WTC11 (cell line): ENCODE measurements at regions not wholly inside any gene's neighbourhood (a gene's known extent, or its start where the extent isn't known, plus 50 kb on each side); places are given as distances from the start of the nearest gene placed in this dataset.

Experiments used
- ATAC-seq: fragments of 200-7000 bp; cut with Tn5 transposase; 2 replicates; pipeline ENCODE4 v1.10.0; 2021; ENCODE audit warnings: mild to moderate bottlenecking, moderate library complexity
- CTCF ChIA-PET: fragments of 300-600 bp; sonication (Branson Sonifier 250); formaldehyde crosslinking; loops from one replicate; lab custom pipeline; 2021; ENCODE audit warnings: antibody characterized with exemption; lab: Charles Lee
- POLR2A ChIA-PET: fragments of 350-600 bp; sonication (Branson Sonifier 250); formaldehyde crosslinking; loops from one replicate; lab custom pipeline; 2021; ENCODE audit warnings: antibody characterized with exemption; lab: Charles Lee
- DNase-seq: peaks from one replicate; pipeline ENCODE4 v3.0.0; 2021; ENCODE audit warnings: low spot score
- H3K27ac Mint-ChIP-seq: 2 replicates; pipeline ENCODE4 v1.8.0; 2021; ENCODE audit warnings: mixed read lengths
- H3K27me3 Mint-ChIP-seq: 2 replicates; pipeline ENCODE4 v1.8.0; 2021; ENCODE audit warnings: low read depth, mild to moderate bottlenecking, moderate library complexity, mixed read lengths
- H3K36me3 Mint-ChIP-seq: 2 replicates; pipeline ENCODE4 v1.8.0; 2021; ENCODE audit warnings: mixed read lengths
- H3K4me1 Mint-ChIP-seq: 2 replicates; pipeline ENCODE4 v1.8.0; 2022; ENCODE audit warnings: mixed read lengths
- H3K4me3 Mint-ChIP-seq: 2 replicates; pipeline ENCODE4 v1.8.0; 2021; ENCODE audit warnings: mild to moderate bottlenecking, moderate library complexity, mixed read lengths
- H3K9me3 Mint-ChIP-seq: 2 replicates; pipeline ENCODE4 v1.8.0; 2021; ENCODE audit warnings: mixed read lengths
- EMX1 ChIP-seq: fragments of 250-450 bp; sonication (Bioruptor Pico); IDR thresholded peaks from 2 replicates; pipeline ENCODE4 v1.8.0; 2021; ENCODE audit warnings: mild to moderate bottlenecking
- ESRRA ChIP-seq: sonication (generic); formaldehyde crosslinking; IDR thresholded peaks from 2 replicates; pipeline ENCODE4 v1.8.1; 2022; ENCODE audit warnings: mild to moderate bottlenecking, missing genetic modification reagents, borderline replicate concordance
- ETV6 ChIP-seq: sonication (generic); formaldehyde crosslinking; IDR thresholded peaks from 2 replicates; pipeline ENCODE4 v1.8.1; 2022; ENCODE audit warnings: mild to moderate bottlenecking, missing genetic modification reagents
- FOXK1 ChIP-seq: sonication (generic); formaldehyde crosslinking; IDR thresholded peaks from 2 replicates; pipeline ENCODE4 v1.8.0; 2022; ENCODE audit warnings: mild to moderate bottlenecking, moderate library complexity, missing genetic modification reagents
- KAT7 ChIP-seq: sonication (generic); formaldehyde crosslinking; IDR thresholded peaks from 2 replicates; pipeline ENCODE4 v1.8.1; 2023; ENCODE audit warnings: missing genetic modification reagents, mild to moderate bottlenecking, borderline replicate concordance
- NR1H2 ChIP-seq: sonication (generic); formaldehyde crosslinking; IDR thresholded peaks from 2 replicates; pipeline ENCODE4 v1.9.0; 2021; ENCODE audit warnings: mild to moderate bottlenecking, moderate library complexity, missing genetic modification reagents
- SMAD4 ChIP-seq: sonication (generic); formaldehyde crosslinking; IDR thresholded peaks from 2 replicates; pipeline ENCODE4 v1.8.0; 2022; ENCODE audit warnings: mild to moderate bottlenecking, missing genetic modification reagents
- SOX15 ChIP-seq: fragments of 250-450 bp; sonication (Bioruptor Pico); IDR thresholded peaks from 2 replicates; pipeline ENCODE4 v1.9.0; 2021; ENCODE audit warnings: mild to moderate bottlenecking
- TEAD4 ChIP-seq: sonication (generic); formaldehyde crosslinking; IDR thresholded peaks from 2 replicates; pipeline ENCODE4 v1.8.0; 2022; ENCODE audit warnings: mild to moderate bottlenecking, missing genetic modification reagents
- TF ChIP-seq, protein P1 (sequence below): fragments of 250-450 bp; sonication (Bioruptor Pico); IDR thresholded peaks from 2 replicates; pipeline ENCODE4 v1.9.0; 2021; ENCODE audit warnings: mild to moderate bottlenecking
- TF ChIP-seq, protein P2 (sequence below): fragments of 250-450 bp; sonication (Bioruptor Pico); IDR thresholded peaks from 2 replicates; pipeline ENCODE4 v1.8.0; 2021; ENCODE audit warnings: mild to moderate bottlenecking
- TF ChIP-seq, protein P3 (sequence below): fragments of 200-600 bp; IDR thresholded peaks from 2 replicates; pipeline ENCODE4 v1.8.0; 2022; ENCODE audit warnings: antibody characterized with exemption
- TF ChIP-seq, protein P4 (sequence below): sonication (generic); formaldehyde crosslinking; IDR thresholded peaks from 2 replicates; pipeline ENCODE4 v1.8.1; 2023; ENCODE audit warnings: mild to moderate bottlenecking, missing genetic modification reagents
- TF ChIP-seq, protein P5 (sequence below): sonication (generic); formaldehyde crosslinking; IDR thresholded peaks from 2 replicates; pipeline ENCODE4 v1.8.0; 2022; ENCODE audit warnings: mild to moderate bottlenecking, missing genetic modification reagents
- TF ChIP-seq, protein P6 (sequence below): sonication (generic); formaldehyde crosslinking; IDR thresholded peaks from 2 replicates; pipeline ENCODE4 v1.8.0; 2023; ENCODE audit warnings: missing genetic modification reagents
- TF ChIP-seq, protein P7 (sequence below): sonication (generic); formaldehyde crosslinking; IDR thresholded peaks from 2 replicates; pipeline ENCODE4 v1.8.0; 2023; ENCODE audit warnings: missing genetic modification reagents, mild to moderate bottlenecking, borderline replicate concordance

DNA sequence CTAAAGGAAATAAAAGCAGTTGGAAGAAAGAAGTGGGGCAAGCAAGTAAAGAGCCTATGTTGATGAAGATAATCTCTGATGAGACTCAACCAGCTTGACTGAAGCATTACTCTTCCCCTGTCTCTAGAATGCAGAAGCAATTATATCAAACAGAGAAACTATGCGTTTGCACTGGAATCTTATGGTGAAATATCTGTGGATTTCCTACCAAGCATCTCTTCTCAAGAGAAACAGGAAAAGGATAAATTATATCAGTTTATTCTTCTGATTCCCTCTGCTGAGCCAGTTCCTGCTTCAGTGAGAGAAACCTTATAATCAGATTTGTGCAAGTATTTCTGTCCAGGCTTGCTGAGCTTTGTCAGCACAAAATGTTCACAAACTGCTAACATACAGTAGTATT is 316.7 kb upstream of the SLC7A11 start (continued):
- TF ChIP-seq, protein P1, sequence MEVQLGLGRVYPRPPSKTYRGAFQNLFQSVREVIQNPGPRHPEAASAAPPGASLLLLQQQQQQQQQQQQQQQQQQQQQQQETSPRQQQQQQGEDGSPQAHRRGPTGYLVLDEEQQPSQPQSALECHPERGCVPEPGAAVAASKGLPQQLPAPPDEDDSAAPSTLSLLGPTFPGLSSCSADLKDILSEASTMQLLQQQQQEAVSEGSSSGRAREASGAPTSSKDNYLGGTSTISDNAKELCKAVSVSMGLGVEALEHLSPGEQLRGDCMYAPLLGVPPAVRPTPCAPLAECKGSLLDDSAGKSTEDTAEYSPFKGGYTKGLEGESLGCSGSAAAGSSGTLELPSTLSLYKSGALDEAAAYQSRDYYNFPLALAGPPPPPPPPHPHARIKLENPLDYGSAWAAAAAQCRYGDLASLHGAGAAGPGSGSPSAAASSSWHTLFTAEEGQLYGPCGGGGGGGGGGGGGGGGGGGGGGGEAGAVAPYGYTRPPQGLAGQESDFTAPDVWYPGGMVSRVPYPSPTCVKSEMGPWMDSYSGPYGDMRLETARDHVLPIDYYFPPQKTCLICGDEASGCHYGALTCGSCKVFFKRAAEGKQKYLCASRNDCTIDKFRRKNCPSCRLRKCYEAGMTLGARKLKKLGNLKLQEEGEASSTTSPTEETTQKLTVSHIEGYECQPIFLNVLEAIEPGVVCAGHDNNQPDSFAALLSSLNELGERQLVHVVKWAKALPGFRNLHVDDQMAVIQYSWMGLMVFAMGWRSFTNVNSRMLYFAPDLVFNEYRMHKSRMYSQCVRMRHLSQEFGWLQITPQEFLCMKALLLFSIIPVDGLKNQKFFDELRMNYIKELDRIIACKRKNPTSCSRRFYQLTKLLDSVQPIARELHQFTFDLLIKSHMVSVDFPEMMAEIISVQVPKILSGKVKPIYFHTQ (CRISPR knock-in tag) = no peak
- TF ChIP-seq TEAD4 (CRISPR knock-in tag) (no peak), ESRRA (CRISPR knock-in tag) (no peak)
- TF ChIP-seq, protein P2, sequence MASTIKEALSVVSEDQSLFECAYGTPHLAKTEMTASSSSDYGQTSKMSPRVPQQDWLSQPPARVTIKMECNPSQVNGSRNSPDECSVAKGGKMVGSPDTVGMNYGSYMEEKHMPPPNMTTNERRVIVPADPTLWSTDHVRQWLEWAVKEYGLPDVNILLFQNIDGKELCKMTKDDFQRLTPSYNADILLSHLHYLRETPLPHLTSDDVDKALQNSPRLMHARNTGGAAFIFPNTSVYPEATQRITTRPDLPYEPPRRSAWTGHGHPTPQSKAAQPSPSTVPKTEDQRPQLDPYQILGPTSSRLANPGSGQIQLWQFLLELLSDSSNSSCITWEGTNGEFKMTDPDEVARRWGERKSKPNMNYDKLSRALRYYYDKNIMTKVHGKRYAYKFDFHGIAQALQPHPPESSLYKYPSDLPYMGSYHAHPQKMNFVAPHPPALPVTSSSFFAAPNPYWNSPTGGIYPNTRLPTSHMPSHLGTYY (CRISPR knock-in tag) = no peak

DNA sequence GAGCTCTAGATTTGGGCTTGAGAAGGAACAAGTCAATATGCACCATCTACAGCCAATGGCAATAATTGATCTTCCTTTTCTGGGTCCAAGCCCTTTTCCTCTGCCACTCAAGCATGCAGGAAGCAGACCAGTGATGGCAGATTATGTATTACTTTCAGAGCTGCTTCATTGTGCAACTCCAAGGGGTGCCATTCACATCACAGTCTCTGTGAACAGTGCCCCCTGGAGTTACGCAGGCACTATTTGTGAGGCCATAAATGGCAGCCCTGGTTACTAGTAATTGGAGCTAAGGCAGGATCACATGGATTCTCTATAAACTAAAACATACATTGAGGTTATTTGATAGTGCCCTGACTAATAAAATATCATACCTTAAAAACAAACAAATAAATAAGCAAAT is 313.4 kb upstream of the SLC7A11 start:
- peak; percentile 32 for DNase-seq
- ChIA-PET POLR2A (no interaction called here), CTCF (interaction anchor here (0.6 to 1.8 kb wide), 23 partner anchors 9 to 821 kb away, joined by 3 to 13 read pairs (median 4); no protein-coding TSS in a partner anchor)
- peaks cover 8% of the 10 kb centered on the region for H3K9me3 Mint-ChIP-seq
- no peaks in the 10 kb centered on the region for H3K27me3 Mint-ChIP-seq
- ATAC-seq = peak; percentile 81
- peaks cover 3% of the 10 kb centered on the region; the same call in 1 of the 2 replicates for H3K36me3 Mint-ChIP-seq
- peaks cover 11% of the 10 kb centered on the region for H3K4me1 Mint-ChIP-seq
- no peak for TF ChIP-seq KAT7 (CRISPR knock-in tag)
- TF ChIP-seq, protein P3, sequence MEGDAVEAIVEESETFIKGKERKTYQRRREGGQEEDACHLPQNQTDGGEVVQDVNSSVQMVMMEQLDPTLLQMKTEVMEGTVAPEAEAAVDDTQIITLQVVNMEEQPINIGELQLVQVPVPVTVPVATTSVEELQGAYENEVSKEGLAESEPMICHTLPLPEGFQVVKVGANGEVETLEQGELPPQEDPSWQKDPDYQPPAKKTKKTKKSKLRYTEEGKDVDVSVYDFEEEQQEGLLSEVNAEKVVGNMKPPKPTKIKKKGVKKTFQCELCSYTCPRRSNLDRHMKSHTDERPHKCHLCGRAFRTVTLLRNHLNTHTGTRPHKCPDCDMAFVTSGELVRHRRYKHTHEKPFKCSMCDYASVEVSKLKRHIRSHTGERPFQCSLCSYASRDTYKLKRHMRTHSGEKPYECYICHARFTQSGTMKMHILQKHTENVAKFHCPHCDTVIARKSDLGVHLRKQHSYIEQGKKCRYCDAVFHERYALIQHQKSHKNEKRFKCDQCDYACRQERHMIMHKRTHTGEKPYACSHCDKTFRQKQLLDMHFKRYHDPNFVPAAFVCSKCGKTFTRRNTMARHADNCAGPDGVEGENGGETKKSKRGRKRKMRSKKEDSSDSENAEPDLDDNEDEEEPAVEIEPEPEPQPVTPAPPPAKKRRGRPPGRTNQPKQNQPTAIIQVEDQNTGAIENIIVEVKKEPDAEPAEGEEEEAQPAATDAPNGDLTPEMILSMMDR = peak; percentile 33; the same call in 1 of the 2 replicates
- no peak overlapping the region for H3K4me3 Mint-ChIP-seq
- no peak overlapping the region for H3K27ac Mint-ChIP-seq

DNA sequence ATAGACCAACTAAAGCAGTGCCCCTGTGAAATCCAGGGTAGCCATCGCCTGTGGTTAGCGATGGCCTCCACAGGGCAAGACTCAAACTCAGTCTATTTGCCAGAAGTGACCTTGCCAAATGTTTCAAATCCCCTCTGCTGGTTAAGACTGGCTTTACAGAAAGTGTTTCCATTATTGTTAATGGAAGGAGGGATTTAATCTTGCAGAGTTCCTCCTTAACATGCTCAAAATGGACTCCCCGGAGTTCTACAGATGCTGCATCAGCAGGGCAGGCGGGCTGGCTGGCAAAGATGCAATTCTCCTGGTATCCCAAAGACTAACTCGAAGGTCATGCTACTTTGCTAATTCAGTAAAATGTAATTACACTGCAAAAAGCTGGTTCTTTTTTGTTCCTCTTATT is 313.0 kb upstream of the SLC7A11 start:
- H3K4me3 Mint-ChIP-seq = no peak overlapping the region
- peaks cover 3% of the 10 kb centered on the region; the same call in 1 of the 2 replicates for H3K36me3 Mint-ChIP-seq
- ATAC-seq (peak; percentile 81), DNase-seq (no peak)
- no peaks in the 10 kb centered on the region for H3K27me3 Mint-ChIP-seq
- CTCF ChIA-PET = interaction anchor here (0.6 to 1.8 kb wide), 21 partner anchors 9 to 735 kb away, joined by 3 to 13 read pairs (median 4); no protein-coding TSS in a partner anchor
- H3K9me3 Mint-ChIP-seq = peaks cover 8% of the 10 kb centered on the region
- H3K27ac Mint-ChIP-seq = no peak overlapping the region
- POLR2A ChIA-PET = no interaction called here
- H3K4me1 Mint-ChIP-seq = peaks cover 11% of the 10 kb centered on the region
- TF ChIP-seq, protein P3 = no peak
- no peak for TF ChIP-seq FOXK1
- TF ChIP-seq, protein P4, sequence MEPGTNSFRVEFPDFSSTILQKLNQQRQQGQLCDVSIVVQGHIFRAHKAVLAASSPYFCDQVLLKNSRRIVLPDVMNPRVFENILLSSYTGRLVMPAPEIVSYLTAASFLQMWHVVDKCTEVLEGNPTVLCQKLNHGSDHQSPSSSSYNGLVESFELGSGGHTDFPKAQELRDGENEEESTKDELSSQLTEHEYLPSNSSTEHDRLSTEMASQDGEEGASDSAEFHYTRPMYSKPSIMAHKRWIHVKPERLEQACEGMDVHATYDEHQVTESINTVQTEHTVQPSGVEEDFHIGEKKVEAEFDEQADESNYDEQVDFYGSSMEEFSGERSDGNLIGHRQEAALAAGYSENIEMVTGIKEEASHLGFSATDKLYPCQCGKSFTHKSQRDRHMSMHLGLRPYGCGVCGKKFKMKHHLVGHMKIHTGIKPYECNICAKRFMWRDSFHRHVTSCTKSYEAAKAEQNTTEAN (CRISPR knock-in tag) = no peak
- TF ChIP-seq, protein P5, sequence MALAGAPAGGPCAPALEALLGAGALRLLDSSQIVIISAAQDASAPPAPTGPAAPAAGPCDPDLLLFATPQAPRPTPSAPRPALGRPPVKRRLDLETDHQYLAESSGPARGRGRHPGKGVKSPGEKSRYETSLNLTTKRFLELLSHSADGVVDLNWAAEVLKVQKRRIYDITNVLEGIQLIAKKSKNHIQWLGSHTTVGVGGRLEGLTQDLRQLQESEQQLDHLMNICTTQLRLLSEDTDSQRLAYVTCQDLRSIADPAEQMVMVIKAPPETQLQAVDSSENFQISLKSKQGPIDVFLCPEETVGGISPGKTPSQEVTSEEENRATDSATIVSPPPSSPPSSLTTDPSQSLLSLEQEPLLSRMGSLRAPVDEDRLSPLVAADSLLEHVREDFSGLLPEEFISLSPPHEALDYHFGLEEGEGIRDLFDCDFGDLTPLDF (CRISPR knock-in tag) = no peak
- TF ChIP-seq SMAD4 (CRISPR knock-in tag) = no peak
- no peak for TF ChIP-seq NR1H2 (CRISPR knock-in tag)
- TF ChIP-seq EMX1 (CRISPR knock-in tag) = no peak
- TF ChIP-seq, protein P6, sequence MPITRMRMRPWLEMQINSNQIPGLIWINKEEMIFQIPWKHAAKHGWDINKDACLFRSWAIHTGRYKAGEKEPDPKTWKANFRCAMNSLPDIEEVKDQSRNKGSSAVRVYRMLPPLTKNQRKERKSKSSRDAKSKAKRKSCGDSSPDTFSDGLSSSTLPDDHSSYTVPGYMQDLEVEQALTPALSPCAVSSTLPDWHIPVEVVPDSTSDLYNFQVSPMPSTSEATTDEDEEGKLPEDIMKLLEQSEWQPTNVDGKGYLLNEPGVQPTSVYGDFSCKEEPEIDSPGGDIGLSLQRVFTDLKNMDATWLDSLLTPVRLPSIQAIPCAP (CRISPR knock-in tag) = no peak
- no peak for TF ChIP-seq KAT7 (CRISPR knock-in tag)
- TF ChIP-seq SOX15 (CRISPR knock-in tag) = no peak
- TF ChIP-seq, protein P7, sequence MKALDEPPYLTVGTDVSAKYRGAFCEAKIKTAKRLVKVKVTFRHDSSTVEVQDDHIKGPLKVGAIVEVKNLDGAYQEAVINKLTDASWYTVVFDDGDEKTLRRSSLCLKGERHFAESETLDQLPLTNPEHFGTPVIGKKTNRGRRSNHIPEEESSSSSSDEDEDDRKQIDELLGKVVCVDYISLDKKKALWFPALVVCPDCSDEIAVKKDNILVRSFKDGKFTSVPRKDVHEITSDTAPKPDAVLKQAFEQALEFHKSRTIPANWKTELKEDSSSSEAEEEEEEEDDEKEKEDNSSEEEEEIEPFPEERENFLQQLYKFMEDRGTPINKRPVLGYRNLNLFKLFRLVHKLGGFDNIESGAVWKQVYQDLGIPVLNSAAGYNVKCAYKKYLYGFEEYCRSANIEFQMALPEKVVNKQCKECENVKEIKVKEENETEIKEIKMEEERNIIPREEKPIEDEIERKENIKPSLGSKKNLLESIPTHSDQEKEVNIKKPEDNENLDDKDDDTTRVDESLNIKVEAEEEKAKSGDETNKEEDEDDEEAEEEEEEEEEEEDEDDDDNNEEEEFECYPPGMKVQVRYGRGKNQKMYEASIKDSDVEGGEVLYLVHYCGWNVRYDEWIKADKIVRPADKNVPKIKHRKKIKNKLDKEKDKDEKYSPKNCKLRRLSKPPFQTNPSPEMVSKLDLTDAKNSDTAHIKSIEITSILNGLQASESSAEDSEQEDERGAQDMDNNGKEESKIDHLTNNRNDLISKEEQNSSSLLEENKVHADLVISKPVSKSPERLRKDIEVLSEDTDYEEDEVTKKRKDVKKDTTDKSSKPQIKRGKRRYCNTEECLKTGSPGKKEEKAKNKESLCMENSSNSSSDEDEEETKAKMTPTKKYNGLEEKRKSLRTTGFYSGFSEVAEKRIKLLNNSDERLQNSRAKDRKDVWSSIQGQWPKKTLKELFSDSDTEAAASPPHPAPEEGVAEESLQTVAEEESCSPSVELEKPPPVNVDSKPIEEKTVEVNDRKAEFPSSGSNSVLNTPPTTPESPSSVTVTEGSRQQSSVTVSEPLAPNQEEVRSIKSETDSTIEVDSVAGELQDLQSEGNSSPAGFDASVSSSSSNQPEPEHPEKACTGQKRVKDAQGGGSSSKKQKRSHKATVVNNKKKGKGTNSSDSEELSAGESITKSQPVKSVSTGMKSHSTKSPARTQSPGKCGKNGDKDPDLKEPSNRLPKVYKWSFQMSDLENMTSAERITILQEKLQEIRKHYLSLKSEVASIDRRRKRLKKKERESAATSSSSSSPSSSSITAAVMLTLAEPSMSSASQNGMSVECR (CRISPR knock-in tag) = no peak
- TF ChIP-seq ETV6 (CRISPR knock-in tag) = no peak
- TF ChIP-seq ESRRA (CRISPR knock-in tag) = no peak
